ENCODE measurements at regions not wholly inside any gene's neighbourhood (a gene's known extent, or its start where the extent isn't known, plus 50 kb on each side); places are given as distances from the start of the nearest gene placed in this dataset.

DNA sequence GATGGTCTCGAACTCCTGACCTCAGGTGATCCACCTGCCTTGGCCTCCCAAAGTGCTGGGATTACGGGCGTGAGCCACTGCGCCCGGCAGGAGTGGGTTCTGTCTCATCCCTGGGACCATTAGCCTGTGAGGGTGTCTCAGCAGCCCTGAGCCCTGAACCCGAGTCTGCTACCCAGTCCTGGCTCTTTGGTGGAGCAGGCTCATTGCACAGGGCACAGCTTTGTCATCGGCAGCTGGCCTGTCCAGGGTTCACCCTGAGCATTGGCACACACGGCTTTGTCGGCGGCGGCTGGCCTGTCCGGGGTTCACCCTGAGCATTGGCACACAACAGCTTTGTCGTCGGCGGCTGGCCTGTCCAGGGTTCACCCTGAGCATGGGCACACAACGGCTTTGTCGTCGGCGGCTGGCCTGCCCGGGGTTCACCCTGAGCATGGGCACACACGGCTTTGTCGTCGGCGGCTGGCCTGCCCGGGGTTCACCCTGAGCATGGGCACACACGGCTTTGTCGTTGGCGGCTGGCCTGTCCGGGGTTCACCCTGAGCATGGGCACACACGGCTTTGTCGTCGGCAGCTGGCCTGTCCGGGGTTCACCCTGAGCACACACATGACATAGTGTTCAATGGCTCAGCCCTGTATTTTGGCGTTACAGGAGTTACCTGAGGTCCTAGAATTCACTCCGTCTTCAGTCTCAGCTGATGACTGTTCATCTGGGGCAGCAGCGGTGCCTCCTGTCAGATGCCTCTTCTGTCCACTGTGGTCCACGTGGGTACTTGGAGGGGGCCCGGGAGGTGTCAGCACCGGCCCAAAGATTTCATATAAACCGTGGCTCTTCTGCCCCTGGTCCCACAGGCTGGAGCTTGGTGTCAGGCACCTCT lies 1082.5 kb downstream of the BRD1 start:
- DNase-seq, result no peak

DNA sequence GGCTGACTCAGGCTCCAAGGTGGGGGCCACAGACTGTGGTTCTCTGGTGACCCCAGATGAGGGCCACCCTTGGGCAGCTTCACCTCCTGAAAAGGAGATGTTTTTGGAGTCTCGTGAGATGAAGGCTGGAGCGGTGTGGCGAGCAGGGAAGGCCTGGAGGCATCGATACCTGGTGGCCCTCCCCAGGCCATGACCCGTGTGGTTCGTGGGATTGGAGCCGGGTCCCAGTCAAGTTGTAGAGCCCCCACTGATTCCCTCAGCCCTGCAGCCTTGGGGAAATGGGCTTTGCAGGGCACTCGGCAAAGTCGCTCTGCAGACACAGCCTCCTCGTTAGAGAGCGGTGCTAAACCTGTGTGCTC lies 1083.4 kb downstream of the BRD1 start:
- DNase-seq, result no peak

DNA sequence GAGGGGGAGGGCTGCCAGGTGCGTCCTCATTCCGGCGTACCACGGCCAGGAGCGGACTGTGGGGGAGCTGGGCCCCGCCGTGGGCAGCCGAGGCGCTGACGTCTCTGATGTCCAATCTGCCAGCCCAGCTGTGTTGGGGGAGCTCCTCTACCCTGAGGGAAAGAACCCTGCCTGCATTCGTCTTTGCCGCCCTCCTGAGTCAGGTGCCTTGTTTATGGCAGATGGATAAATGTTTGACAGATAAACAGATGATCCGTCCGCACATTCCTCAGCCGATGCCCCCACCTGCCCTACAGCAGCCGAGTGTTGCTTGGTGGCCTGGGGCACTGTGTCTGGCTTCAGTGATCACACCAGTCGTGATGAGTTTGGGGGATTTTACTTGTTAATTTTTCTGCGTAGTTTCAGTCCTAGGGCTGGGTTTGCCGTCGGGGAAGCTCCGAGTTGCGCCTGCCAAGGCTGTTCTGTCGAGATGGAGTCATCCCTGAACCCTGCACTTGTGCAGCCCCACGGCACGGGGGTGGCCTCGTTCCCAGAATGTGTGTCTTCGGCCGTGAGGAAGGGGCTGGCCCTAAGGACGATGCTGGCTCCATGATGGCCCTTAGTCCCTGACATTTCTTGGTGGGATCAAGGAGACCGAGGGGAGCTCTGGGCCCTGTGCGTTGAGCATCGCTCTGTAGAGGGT lies 1083.9 kb downstream of the BRD1 start:
- no peak for DNase-seq

DNA sequence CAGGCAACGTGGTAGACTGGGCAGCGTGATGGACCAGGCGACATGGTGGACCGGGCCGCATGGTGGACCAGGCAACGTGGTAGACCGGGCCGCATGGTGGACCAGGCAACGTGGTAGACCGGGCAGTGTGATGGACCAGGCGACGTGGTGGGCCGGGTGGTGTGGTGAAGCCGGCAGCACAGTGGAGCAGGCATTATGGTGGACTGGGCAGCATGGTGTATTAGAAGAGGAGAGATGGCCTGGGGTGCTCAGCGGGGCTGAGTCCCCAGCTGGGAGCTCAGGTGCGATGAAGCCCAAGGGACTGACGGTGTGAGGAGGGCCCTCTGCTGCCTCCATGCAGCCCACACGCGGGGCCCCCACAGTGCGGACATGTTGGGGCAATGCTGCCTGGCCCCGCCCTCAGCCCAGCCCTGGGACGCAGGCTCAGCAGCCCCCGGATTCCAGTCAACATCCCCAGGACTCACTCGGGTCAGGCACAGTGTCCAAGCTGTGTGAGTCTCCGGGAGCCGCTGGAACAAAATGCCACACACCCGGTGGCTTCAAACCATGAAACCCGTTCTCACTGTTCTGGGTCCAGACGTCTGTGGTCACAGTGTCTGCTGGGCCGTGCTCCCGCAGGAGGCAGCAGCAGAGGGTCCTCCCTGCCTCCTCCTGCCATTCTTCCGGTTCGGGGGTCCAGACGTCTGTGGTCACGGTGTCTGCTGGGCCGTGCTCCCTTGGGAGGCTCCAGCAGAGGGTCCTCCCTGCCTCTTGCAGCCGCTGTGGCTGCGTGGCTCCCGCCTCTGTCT lies 1084.9 kb downstream of the BRD1 start:
- DNase-seq, result no peak

DNA sequence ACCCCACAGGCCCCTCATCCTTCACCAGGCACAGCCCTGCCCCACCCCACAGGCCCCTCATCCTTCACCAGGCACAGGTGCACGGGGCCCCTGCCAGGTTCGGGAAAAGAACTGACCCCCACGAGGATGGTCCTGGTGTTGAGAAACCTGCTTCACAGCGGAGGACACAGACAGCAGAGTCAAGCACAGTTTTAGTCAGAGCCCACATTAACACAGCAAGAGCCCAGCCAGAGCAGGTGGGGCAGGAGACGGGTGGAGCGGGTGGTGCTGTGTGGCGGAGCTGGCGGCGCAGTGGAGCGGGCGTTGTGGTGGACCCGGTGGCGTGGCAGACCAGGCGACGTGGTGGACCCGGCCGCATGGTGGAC lies 1085.5 kb downstream of the BRD1 start:
- DNase-seq, result no peak

DNA sequence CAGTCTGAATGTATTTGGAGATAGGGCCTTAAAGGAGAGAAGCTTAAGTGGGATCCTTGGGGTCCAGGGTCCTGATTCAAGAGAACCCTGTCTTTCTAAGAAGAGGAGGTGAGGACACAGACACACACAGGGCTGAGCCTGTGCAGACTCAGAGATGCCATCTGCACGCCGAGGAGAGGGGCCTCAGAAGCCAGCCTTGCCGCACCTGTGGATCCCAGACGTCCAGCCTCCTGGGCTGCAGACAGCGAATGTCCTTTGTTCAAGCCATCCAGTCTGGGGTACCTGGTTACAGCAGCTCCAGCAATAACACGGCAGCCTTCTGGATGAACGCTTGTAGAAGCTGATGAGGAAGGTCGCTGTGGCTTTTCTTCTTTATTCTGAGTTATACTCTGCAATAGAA lies 1086.1 kb downstream of the BRD1 start:
- no peak for DNase-seq

DNA sequence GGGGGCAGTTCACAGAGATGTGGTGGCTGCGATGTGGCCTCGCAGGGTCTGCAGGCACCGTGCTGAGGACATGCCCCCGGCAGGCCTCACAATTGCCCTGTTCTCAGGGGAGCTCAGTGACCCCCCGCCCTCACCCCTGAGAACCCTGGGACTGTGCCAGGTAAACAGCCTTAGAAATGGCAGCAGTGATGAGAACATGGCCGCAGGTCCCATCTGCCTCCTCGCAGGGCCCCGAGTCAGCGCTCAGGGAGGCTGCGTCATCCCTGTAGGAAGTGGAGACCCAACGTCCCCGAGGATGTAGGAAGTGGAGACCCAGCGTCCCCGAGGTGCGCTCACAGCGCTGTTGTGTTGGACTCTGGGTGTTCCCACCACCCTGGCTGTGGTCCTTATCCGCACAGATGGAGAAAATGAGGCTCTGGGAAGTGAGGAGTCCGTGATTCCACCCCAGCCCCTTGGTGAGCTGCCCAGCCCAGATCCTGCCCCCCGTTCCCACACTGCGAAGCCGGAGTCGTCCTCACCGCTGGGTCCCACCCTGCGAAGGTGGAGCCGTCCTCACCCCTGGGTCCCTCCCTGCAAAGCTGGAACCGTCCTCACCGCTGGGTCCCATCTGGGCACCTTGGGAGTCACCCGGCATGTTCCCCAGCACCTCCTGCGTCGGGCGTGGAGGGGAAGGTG lies 1086.8 kb downstream of the BRD1 start:
- DNase-seq, result no peak

DNA sequence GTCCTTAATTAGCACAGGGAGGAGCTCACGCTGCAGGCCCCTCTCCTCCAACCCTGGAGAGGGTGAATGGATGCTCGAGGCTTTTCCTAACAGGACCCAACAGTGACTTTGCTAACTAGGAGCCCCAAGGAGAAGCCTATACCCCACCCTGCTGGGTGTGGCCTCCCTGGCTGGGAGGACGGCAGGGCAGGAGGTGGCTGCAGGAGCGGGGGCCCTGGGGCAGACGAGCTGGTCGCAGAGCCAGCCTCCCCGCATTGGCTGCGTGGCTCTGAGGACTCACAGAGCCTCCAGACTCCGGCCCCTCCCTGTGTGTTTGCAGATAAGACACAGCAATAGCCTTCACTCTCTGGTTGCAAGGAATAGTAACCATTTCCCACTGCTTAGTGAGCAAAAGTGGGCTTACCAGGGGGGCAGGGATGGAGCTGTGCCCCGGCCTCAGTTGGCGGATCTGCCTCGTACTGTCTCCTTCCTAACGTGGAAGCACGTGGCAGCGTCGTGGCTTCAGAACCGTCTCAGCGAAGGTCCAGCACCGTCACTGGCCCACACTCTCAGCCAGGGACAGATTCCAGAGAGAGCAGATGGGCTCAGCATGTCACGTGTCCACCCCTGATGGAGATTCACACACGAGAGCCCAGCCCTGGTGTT lies 1087.5 kb downstream of the BRD1 start:
- no peak for DNase-seq

DNA sequence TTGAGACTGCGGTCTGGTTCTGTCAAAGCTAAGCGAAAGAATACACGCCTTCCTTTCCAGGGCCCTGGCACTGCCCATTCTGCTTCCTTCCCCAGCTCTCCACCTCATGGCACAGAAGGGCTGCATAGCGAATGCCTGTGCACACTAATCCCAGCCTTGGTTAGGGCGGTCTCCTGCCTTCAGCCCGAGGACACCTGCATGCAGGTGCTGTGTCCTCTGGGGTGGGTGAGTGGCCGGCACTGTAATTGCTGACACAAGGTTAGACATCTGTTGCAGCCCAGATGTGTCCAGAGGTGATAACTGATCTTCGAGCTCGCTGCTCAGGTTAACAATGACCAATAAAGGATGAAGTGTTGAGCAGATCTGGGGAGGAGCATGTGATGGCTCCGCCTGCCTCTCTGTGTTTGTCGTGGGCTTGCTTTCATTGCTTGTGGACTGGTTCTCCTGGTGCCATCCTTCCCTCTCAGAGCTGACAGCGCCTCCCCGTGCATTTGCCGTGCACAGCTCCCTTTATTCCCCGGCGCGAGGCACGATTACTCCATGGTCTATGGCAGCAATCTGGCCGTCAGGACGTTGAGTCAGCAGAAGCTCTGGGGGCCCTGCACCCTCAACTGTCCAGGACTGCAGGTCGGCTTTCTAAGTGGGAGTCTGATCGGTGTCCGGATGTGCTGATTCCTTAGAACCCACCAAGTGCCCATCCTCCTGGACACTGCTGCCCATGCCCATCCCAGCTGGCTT lies 1088.2 kb downstream of the BRD1 start:
- DNase-seq, result no peak

DNA sequence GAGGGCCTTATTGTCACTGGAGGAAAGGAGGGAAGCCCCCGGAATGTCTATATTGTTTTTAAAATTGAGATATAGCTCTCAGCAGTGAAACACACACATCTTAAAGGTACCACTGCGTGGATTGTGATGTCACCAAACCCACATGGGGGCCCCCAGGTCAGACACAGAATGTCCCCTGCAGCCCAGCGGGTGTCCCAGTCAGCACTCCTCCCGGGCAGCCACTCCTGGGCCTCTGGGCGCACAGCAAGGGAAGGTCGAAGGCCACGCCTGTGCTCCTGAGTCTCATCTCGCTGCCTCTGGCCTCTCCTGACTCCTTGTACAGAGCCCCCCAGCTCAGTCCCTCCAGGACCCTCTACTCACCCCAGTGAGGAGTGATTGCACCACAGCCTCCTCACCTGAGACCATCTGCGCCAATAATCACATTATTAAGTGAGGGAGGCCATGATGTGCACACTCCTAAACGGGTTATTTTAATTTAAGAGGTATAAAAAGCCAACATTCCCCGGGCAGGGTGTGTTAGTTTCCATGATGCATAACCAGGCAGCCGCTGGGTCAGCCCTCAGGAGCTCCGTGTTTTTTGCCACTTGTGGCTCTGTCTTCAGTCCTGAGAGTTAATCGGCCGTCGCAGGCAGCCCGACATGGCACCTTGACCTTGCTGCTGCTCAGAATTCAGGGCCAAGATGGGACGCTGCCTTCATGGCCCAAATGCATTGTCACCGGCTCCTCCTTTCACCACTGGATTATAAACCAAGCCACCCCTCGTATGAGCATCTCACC lies 1089.3 kb downstream of the BRD1 start:
- DNase-seq, result no peak

DNA sequence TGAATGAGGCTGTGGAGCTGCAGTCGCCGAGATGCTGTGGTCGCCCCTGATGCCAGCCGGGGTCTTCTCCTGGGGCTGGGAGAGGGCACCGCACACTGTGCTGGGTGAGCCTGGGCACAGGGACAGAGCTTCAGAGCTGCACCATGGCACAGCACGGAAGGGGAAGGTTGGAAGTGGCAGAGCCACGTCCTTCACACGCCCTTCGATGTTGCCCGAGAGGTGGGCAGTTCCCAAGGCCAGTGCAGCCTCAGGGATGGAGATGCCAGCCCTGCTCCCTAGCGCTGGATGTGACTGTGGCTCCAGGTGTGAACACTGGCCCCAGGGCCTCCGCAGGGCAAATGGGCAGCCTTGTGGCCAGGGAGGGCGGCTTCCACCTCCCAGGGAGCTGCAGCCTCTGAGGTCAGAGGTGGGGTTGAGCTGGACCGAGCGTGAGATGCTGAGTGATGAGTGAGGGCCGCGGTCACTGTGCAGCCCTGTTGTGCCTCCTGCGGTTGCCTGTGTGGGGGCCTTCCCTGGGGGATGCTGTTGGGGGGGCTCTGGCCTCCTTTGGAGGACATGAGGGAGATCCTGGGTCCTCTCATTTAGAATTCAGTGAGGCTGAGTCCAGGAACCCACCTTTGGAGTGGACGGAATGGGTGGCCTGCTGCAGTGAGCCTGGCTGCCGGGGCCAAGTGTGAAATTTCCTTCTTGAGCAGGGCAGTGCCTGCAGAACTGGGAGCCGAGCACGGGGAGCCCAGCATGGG lies 1090.0 kb downstream of the BRD1 start:
- DNase-seq, result no peak

DNA sequence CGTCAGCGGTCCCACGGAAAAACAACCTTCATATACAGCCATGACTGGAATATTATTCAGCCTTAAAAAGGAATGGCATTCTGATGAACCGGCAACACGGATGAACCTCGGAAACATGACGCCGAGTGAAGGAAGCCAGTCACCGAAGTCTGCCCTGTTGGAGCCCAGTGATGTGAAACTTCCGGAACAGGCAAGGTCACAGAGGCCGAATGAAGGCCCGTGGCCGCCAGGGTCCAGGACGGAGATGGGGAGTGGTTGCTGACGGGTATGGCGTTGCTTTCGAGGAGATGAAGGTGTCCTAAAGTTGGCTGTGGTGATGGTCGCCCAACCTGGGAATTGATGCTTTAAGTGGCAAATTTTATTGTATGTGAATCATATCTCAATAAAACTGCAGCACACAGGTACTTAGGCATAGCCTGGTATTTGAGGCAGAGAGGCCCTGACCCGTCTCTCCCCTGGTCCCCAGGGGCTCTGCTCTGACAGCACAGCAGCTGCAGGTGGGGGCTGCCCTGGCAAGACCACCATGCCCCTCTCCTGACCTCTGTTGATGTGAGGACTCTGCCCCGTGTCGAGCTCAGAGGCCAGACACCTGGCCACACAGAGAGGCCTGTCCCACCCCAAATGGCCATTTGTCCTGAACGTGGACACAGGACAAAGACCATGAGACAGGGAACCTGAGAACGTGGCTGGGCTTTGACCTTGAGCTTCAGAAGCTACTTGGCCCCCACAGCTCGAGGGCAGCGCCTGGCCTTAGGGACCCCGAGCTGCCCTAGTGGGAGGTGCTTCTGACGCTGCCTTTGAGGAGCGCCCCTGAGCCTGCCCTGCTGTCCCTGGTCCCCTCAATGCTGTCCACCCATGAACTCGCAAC lies 1090.8 kb downstream of the BRD1 start:
- DNase-seq, result no peak

DNA sequence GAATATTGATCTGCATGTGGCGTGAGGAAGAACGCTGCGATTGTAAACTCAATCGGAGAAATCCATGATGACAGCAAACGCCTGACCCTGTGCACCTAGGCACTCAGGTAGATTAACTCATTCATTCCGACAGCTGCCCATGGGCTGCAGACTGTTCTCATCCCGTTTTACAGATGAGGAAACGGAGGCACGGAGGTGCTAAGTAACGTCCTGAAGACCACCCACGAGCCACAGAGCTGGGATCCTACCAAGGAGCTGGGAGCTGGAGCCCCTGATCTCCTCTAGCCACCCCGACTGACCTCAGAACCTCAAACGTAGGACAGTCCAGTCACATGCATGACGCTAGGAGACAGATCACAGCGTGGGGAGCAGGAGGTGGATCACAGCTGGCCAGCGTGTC lies 1092.7 kb downstream of the BRD1 start:
- no peak for DNase-seq

DNA sequence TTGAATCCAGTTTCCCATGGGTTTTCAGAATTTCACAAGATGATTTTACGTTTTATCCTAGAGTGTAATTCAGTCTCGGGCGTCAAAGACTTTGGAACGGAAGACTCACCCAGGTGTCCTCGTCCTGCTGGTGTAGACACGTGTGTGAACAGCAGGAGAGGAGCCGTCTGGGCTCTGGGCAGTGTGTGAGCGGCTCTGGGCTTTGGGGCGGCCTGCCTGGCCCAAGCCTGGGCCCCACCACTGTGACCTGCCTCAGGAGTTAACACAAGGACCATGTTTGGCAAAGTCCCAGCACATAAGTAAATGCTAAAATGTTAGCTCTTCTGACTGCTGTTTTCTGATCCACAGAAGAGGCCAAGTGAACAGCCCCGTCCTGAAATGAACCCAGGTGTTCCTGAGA lies 1093.3 kb downstream of the BRD1 start:
- DNase-seq, result no peak

DNA sequence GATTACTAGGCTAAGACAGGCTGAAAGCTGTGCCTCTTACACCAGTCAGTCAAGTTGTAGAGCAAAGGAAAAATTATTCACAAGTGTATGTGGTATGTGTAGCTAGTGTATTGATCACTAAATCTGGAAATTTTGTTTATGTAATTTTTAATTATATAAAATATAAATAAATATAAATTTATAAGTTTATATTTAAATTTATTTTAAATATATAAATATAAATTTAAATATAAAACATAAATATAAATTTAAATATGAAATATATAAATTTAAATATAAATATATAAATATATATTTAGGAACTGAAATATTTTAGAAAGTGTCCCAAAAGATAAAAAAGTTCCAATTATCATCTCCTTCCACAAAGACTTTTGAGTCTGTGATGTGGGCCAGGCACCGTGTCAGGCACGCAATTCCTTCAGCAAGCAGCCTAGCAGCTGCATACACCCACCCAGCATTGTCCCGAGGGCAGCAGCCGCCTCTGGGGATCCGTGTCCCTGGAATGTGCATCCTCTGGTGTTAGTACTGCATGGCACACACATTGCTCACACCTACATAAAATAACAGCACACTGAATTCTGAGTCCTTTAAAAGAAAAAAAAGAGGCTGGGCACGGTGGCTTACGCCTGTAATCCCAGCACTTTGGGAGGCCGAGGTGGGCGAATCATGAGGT lies 1098.0 kb downstream of the BRD1 start:
- DNase-seq, result no peak

DNA sequence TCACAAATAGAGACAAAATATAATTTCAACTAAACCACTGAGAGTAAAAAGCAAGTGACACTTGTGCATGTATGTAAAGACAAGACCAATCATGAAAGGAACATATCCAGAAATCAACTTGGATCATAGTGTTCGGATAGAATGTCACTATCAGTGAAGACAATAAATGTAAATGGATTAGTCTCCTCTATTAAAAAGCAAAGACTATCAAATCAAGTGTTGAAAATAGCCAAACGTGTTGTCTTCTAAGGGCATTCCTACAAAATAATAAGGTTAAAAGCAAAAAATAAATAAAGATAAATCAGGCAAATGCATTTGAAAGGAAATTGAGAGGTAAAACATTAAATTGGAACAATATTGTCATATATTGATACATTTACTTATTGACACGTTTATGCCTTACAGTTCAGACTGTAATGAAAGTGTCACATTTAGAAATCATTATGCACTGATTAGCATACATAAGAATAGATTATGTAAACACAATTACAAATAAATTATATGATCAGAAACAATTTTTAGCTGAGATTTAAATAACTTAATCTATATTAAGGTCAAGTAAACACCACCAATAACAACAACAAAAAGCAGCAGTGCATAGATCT lies 1100.1 kb downstream of the BRD1 start:
- no peak for DNase-seq

DNA sequence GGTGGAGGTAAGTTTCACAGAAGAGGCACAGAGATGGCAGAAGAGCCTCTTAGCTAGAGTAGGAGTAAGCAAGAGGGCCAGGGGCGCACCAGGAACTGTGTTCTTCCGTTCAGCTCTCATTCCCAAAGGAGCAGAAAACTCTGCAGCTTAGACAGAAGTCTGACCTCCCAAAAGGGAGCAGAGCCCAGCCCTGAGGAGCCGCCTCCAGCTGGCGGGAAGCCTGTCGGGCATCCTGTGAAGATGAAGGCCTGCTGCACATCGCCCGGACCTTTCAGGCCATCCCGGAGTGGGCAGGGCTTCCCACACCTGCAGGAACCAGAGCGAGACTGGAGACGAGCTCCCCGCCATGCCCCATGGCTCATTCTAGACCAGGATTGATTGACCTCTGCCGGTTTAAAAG lies 1102.8 kb downstream of the BRD1 start:
- no peak for DNase-seq

DNA sequence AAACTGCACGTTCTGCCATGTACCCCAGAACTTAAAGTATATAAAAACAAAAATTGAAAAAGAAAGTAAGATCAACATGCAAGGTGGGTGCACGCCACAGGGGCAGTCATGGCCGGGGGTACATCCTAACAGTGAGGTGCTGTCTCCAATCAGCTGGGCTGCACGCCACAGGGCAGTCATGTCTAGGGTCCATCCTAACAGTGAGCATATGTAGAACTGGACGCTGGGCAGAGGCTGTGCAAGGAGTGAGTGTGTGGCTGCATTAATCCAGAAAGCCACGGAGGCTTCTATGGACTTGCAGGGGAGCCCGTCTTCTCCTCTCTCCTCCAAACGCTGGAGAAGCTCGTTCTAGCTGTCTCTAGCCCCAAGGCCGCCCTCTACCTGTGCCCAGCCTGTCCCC lies 1105.0 kb downstream of the BRD1 start:
- no peak for DNase-seq

DNA sequence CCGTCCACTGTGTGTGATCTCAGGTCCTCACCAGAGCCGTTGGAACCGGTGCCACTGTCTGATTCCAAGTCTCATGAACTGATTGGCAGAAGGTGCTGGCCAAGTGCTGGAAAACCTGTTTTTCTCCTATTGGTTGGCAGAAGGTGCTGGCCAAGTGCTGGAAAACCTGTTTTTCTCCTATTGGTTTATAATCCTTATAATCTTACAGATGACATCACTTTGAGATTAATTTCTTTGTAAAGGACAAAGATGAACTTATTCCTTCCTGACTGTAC lies 1106.3 kb downstream of the BRD1 start:
- DNase-seq, result no peak

All from activated T-cell treated with anti-CD3 and anti-CD28 coated beads, Interleukin-2, amount 50 U/mL, for 48 hours (primary cell).